ENCODE measurements at regions not wholly inside any gene's neighbourhood (a gene's known extent, or its start where the extent isn't known, plus 50 kb on each side); places are given as distances from the start of the nearest gene placed in this dataset.

DNA sequence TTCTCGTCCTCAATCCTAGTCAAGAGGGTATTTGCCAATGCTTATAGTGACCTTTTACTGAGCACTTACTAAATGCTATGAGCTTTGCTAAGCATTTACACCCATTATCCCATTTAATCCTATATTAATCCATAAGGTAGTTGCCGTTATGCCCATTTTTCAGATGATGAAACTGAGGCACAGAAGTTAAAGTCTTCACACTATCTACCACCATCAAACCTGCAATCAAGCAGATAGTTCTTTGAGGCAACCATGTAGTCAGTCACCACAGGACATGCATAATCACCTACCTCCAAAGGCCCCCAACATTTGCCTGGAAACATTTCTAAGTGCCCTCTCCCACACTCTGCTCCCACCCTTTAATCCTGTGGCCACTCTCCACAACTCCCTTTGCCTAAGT is 149.6 kb downstream of the LY86 start (continued):
- TF ChIP-seq ARNTL (CRISPR knock-in tag; IDR thresholded peaks at IDR 0.05; ENCODE audit: borderline replicate concordance, low read depth) (no peak), SNAI2 (CRISPR knock-in tag; IDR thresholded peaks at IDR 0.05) (no peak), CSDC2 (CRISPR knock-in tag; IDR thresholded peaks at IDR 0.05) (no peak)

GRCh38 chr6:6738922-6739716 is 150.6 kb downstream of the LY86 start:
- no peak for TF ChIP-seq ZFP30 (CRISPR knock-in tag; IDR thresholded peaks at IDR 0.05)
- TF ChIP-seq ZFP3 (CRISPR knock-in tag; IDR thresholded peaks at IDR 0.05) = no peak
- no peak for TF ChIP-seq CSDC2 (CRISPR knock-in tag; IDR thresholded peaks at IDR 0.05)
- TF ChIP-seq PATZ1 (CRISPR knock-in tag; IDR thresholded peaks at IDR 0.05; ENCODE audit: borderline replicate concordance) = no peak
- TF ChIP-seq ZNF565 (CRISPR knock-in tag; conservative IDR thresholded peaks at IDR 0.05; ENCODE audit: low read depth) = no peak
- TF ChIP-seq ZNF8 (CRISPR knock-in tag; IDR thresholded peaks at IDR 0.05) = no peak
- TF ChIP-seq OSR1 (CRISPR knock-in tag; IDR thresholded peaks at IDR 0.05) = no peak
- no peak for TF ChIP-seq TSHZ2 (CRISPR knock-in tag; IDR thresholded peaks at IDR 0.05)
- no peak for TF ChIP-seq ZC3H10 (CRISPR knock-in tag; IDR thresholded peaks at IDR 0.05)
- no peak for TF ChIP-seq ESRRG (CRISPR knock-in tag; IDR thresholded peaks at IDR 0.05)
- TF ChIP-seq BACH2 (CRISPR knock-in tag; IDR thresholded peaks at IDR 0.05; ENCODE audit: borderline replicate concordance) = no peak
- TF ChIP-seq CSRNP3 (CRISPR knock-in tag; IDR thresholded peaks at IDR 0.05) = no peak
- no peak for TF ChIP-seq TCF4 (CRISPR knock-in tag; IDR thresholded peaks at IDR 0.05; ENCODE audit: borderline replicate concordance)
- TF ChIP-seq TOX (CRISPR knock-in tag; IDR thresholded peaks at IDR 0.05; ENCODE audit: borderline replicate concordance) = no peak
- no peak for TF ChIP-seq SNAI2 (CRISPR knock-in tag; IDR thresholded peaks at IDR 0.05)
- TF ChIP-seq CREB5 (CRISPR knock-in tag; IDR thresholded peaks at IDR 0.05; ENCODE audit: low read depth) = no peak
- TF ChIP-seq ARNTL (CRISPR knock-in tag; IDR thresholded peaks at IDR 0.05; ENCODE audit: borderline replicate concordance, low read depth) = no peak
- TF ChIP-seq RARB (CRISPR knock-in tag; IDR thresholded peaks at IDR 0.05) = no peak
- TF ChIP-seq ISL1 (CRISPR knock-in tag; IDR thresholded peaks at IDR 0.05) = no peak
- TF ChIP-seq ZNF70 (CRISPR knock-in tag; IDR thresholded peaks at IDR 0.05) = no peak
- ATAC-seq = no peak

DNA sequence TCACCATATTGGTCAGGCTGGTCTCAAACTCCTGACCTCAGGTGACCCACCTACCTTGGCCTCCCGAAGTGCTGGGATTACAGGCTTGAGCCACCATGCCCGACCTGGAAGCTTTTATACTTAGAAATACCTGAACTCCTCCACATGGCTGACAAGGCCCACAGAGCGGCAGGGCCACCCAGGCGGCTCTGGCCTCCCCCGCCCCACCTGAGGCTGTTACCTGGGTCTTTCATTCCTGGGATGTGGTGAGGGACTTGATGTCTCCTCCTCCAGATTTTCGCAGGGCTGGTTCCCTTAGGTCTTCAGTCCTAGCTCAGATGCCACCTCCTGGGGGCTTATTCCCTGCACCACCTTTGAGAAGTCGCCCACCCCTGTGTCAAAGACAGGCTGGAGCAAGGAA is 152.1 kb downstream of the LY86 start:
- ATAC-seq = no peak
- TF ChIP-seq TSHZ2 (CRISPR knock-in tag; IDR thresholded peaks at IDR 0.05) (no peak), PATZ1 (CRISPR knock-in tag; IDR thresholded peaks at IDR 0.05; ENCODE audit: borderline replicate concordance) (no peak), ZFP3 (CRISPR knock-in tag; IDR thresholded peaks at IDR 0.05) (no peak), ZNF70 (CRISPR knock-in tag; IDR thresholded peaks at IDR 0.05) (no peak), BACH2 (CRISPR knock-in tag; IDR thresholded peaks at IDR 0.05; ENCODE audit: borderline replicate concordance) (no peak), POU6F1 (CRISPR knock-in tag; IDR thresholded peaks at IDR 0.05; ENCODE audit: borderline replicate concordance, low read depth) (no peak), ZFP30 (CRISPR knock-in tag; IDR thresholded peaks at IDR 0.05) (no peak), TCF4 (CRISPR knock-in tag; IDR thresholded peaks at IDR 0.05; ENCODE audit: borderline replicate concordance) (no peak), SNAI2 (CRISPR knock-in tag; IDR thresholded peaks at IDR 0.05) (no peak), GLIS3 (CRISPR knock-in tag; IDR thresholded peaks at IDR 0.05) (no peak)

Measured in SK-N-SH treated with all-trans-retinoic acid at 6 μM for 48 hours (cell line).